Naive thymus-derived CD4-positive, alpha-beta T cell (primary cell): ENCODE measurements at regions not wholly inside any gene's neighbourhood (a gene's known extent, or its start where the extent isn't known, plus 50 kb on each side); places are given as distances from the start of the nearest gene placed in this dataset.

Experiments
- ATAC-seq: fragments of 150-1000 bp; cut with Tn5 transposase; 2 replicates; pipeline ENCODE4 v1.10.0; 2021; ENCODE audit warnings: mild to moderate bottlenecking, moderate library complexity
- CTCF ChIA-PET: fragments of 350-600 bp; sonication (Branson Sonifier 250); formaldehyde crosslinking; loops from one replicate; lab custom pipeline; 2021; ENCODE audit warnings: antibody characterized with exemption; lab: Charles Lee
- POLR2A ChIA-PET: fragments of 350-600 bp; sonication (Branson Sonifier 250); formaldehyde crosslinking; loops from one replicate; lab custom pipeline; 2021; ENCODE audit warnings: antibody characterized with exemption, inconsistent platforms; lab: Charles Lee
- DNase-seq, 9 donors: peaks; one replicate each; pipeline versions ENCODE4 v3.0.0 to v3.0.0-alpha.2; 2020 to 2022; ENCODE audit warnings: mixed read lengths in 1 of 9
- H3K27ac ChIP-seq: one replicate; pipeline ENCODE4 v1.7.0; 2013; ENCODE audit warnings: mild to moderate bottlenecking, low read depth, low read length, moderate library complexity
- H3K27me3 ChIP-seq, 2 donors: one replicate each; pipeline ENCODE4 v1.7.0; 2013; ENCODE audit warnings: low read length in 2 of 2, mild to moderate bottlenecking in 2 of 2, moderate library complexity in 2 of 2; ENCODE audit not compliant: control insufficient read depth in 2 of 2, insufficient read depth in 2 of 2
- H3K36me3 ChIP-seq, 3 experiments: 1 replicate in 2 of 3; 2 replicates in 1 of 3; pipeline ENCODE4 v1.7.0; 2013; ENCODE audit warnings: low read length in 3 of 3, mild to moderate bottlenecking in 3 of 3, moderate library complexity in 1 of 3; ENCODE audit not compliant: insufficient read depth in 3 of 3, control insufficient read depth in 2 of 3
- H3K4me1 ChIP-seq, 2 donors: one replicate each; pipeline ENCODE4 v1.7.0; 2013; ENCODE audit warnings: low read length in 2 of 2, mild to moderate bottlenecking in 2 of 2, moderate library complexity in 1 of 2; ENCODE audit not compliant: control insufficient read depth in 2 of 2, insufficient read depth in 2 of 2
- H3K4me3 ChIP-seq: 2 replicates; pipeline ENCODE4 v1.7.0; 2013; ENCODE audit warnings: mild to moderate bottlenecking, low read length
- H3K9me3 ChIP-seq, 3 experiments: 1 replicate in 2 of 3; 2 replicates in 1 of 3; pipeline ENCODE4 v1.7.0; 2013; ENCODE audit warnings: low read length in 3 of 3; ENCODE audit not compliant: control insufficient read depth in 2 of 3
- H3K27ac Mint-ChIP-seq, 9 donors: one replicate each; pipeline ENCODE4 v1.8.0; 2020 to 2022; ENCODE audit warnings: mixed read lengths in 9 of 9, mild to moderate bottlenecking in 8 of 9, moderate library complexity in 5 of 9, inconsistent platforms in 2 of 9
- H3K27me3 Mint-ChIP-seq, 5 donors: one replicate each; pipeline ENCODE4 v1.8.0; 2021 to 2022; ENCODE audit warnings: mixed read lengths in 5 of 5, mild to moderate bottlenecking in 1 of 5
- H3K36me3 Mint-ChIP-seq, 5 donors: one replicate each; pipeline ENCODE4 v1.8.0; 2020 to 2022; ENCODE audit warnings: mixed read lengths in 5 of 5, mild to moderate bottlenecking in 3 of 5, inconsistent platforms in 1 of 5
- H3K4me1 Mint-ChIP-seq, 7 donors: one replicate each; pipeline ENCODE4 v1.8.0; 2020 to 2022; ENCODE audit warnings: mixed read lengths in 7 of 7, mild to moderate bottlenecking in 3 of 7, inconsistent platforms in 1 of 7
- H3K4me3 Mint-ChIP-seq, 10 donors: one replicate each; pipeline ENCODE4 v1.8.0; 2020 to 2022; ENCODE audit warnings: mild to moderate bottlenecking in 10 of 10, mixed read lengths in 10 of 10, moderate library complexity in 6 of 10, inconsistent platforms in 2 of 10
- H3K9me3 Mint-ChIP-seq, 11 donors: one replicate each; pipeline ENCODE4 v1.8.0; 2020 to 2022; ENCODE audit warnings: mixed read lengths in 11 of 11, mild to moderate bottlenecking in 4 of 11, inconsistent platforms in 1 of 11, moderate library complexity in 1 of 11
- intact Hi-C, 2 donors: fragments of 100-400 bp; cut with micrococcal nuclease; formaldehyde crosslinking; loops; one replicate each; pipeline ENCODE4 v1.15.1; 2023

- POLR2A ChIA-PET = no interaction called here
- DNase-seq (no peak), ATAC-seq (no peak)
- no peaks in the 10 kb centered on the region for H3K27me3 ChIP-seq
- H3K4me1 Mint-ChIP-seq = no peaks in the 10 kb centered on the region
- H3K36me3 Mint-ChIP-seq = no peaks in the 10 kb centered on the region
- no peaks in the 10 kb centered on the region for H3K36me3 ChIP-seq
- peaks cover 0 to 10% (median 4%) of the 10 kb centered on the region in 5 donors for H3K27me3 Mint-ChIP-seq
- H3K4me3 Mint-ChIP-seq = no peak overlapping the region
- peaks cover 0 to 8% (median 0%) of the 10 kb centered on the region in 11 donors for H3K9me3 Mint-ChIP-seq
- CTCF ChIA-PET = no interaction called here
- intact Hi-C loops = no loop called here
- no peaks in the 10 kb centered on the region for H3K4me1 ChIP-seq
- no peak overlapping the region for H3K27ac Mint-ChIP-seq
- no peak overlapping the region for H3K27ac ChIP-seq
- H3K4me3 ChIP-seq = no peak overlapping the region
- H3K9me3 ChIP-seq = no peaks in the 10 kb centered on the region
Measured at GRCh38 chr10:121024905-121025584, 173.9 kb downstream of the WDR11 start.

DNA sequence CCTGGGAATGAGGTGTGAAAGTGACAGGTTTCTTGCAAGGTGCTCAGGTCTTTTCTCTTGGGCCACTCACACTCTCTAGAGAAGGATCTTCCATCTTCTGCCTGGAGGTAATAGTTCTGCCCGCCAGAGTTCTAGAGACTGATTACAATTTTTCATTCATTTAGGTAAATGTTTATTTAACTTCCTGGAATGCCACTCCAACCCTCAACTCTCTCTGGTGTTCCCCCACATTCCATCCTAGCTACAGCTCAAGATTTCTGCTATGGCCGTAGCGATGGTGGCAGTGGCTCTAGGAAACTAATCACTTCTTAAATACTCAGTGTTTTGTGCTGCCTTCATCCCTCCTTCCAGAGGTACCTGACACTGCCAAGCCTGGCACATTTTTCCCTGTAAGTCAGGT is 174.6 kb downstream of the WDR11 start:
- DNase-seq (no peak), ATAC-seq (no peak)
- intact Hi-C loops = no loop called here
- H3K4me1 ChIP-seq = no peaks in the 10 kb centered on the region
- Mint-ChIP-seq H3K4me1 (no peaks in the 10 kb centered on the region), H3K4me3 (no peak overlapping the region), H3K27me3 (peaks cover 0 to 10% (median 4%) of the 10 kb centered on the region in 5 donors), H3K9me3 (peaks cover 0 to 8% (median 0%) of the 10 kb centered on the region in 11 donors), H3K36me3 (no peaks in the 10 kb centered on the region), H3K27ac (no peak overlapping the region)
- no peak overlapping the region for H3K27ac ChIP-seq
- H3K9me3 ChIP-seq = no peaks in the 10 kb centered on the region
- H3K27me3 ChIP-seq = no peaks in the 10 kb centered on the region
- ChIA-PET CTCF (no interaction called here), POLR2A (no interaction called here)
- no peaks in the 10 kb centered on the region for H3K36me3 ChIP-seq
- no peak overlapping the region for H3K4me3 ChIP-seq

GRCh38 chr10:121027371-121027770 is 176.2 kb downstream of the WDR11 start:
- no peaks in the 10 kb centered on the region for H3K4me1 Mint-ChIP-seq
- POLR2A ChIA-PET = no interaction called here

DNA sequence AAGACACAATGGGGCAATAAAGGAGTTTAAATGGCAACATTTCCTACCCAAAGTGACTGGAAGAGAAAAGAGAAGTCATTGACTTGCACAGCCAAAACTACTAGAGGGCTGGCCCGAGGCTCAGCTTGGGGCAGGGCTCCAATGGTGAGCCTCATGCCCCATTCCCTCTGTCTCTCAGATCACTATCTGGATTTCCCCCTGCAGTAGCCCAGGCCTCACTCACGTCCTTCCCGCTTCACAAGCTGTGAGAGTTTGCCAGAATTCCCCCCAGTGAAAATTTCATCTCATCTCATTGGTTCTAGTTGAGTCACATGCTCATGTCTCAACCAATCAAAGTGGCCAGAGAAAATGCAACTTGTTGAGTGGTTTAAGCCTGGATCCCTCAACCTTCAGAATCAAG is 181.3 kb downstream of the WDR11 start:
- intact Hi-C loops = no loop called here
- peaks cover 0 to 14% (median 4%) of the 10 kb centered on the region in 5 donors for H3K27me3 Mint-ChIP-seq
- DNase-seq = no peak
- POLR2A ChIA-PET = no interaction called here
- CTCF ChIA-PET = no interaction called here
- no peak overlapping the region for H3K27ac Mint-ChIP-seq
- H3K9me3 ChIP-seq = no peaks in the 10 kb centered on the region
- no peak for ATAC-seq
- no peaks in the 10 kb centered on the region for H3K4me1 Mint-ChIP-seq
- H3K36me3 Mint-ChIP-seq = no peaks in the 10 kb centered on the region
- H3K4me1 ChIP-seq = no peaks in the 10 kb centered on the region
- H3K36me3 ChIP-seq = no peaks in the 10 kb centered on the region
- H3K9me3 Mint-ChIP-seq = peaks cover 0 to 7% (median 1%) of the 10 kb centered on the region in 11 donors
- H3K4me3 Mint-ChIP-seq = no peak overlapping the region
- H3K27me3 ChIP-seq = no peaks in the 10 kb centered on the region
- H3K27ac ChIP-seq = no peak overlapping the region
- no peak overlapping the region for H3K4me3 ChIP-seq

More at GRCh38 chr10:121027371-121027770, 176.2 kb downstream of the WDR11 start:
- no peaks in the 10 kb centered on the region for H3K36me3 ChIP-seq
- no peaks in the 10 kb centered on the region for H3K27me3 ChIP-seq
- no peak overlapping the region for H3K27ac ChIP-seq
- CTCF ChIA-PET = no interaction called here
- no peak overlapping the region for H3K4me3 ChIP-seq
- intact Hi-C loops = no loop called here
- H3K4me3 Mint-ChIP-seq = no peak overlapping the region
- peaks cover 0 to 10% (median 4%) of the 10 kb centered on the region in 5 donors for H3K27me3 Mint-ChIP-seq
- ATAC-seq (no peak), DNase-seq (no peak)
- no peaks in the 10 kb centered on the region for H3K36me3 Mint-ChIP-seq
- peaks cover 0 to 3% (median 0%) of the 10 kb centered on the region in 11 donors for H3K9me3 Mint-ChIP-seq
- no peaks in the 10 kb centered on the region for H3K9me3 ChIP-seq
- no peak overlapping the region for H3K27ac Mint-ChIP-seq
- H3K4me1 ChIP-seq = no peaks in the 10 kb centered on the region

DNA sequence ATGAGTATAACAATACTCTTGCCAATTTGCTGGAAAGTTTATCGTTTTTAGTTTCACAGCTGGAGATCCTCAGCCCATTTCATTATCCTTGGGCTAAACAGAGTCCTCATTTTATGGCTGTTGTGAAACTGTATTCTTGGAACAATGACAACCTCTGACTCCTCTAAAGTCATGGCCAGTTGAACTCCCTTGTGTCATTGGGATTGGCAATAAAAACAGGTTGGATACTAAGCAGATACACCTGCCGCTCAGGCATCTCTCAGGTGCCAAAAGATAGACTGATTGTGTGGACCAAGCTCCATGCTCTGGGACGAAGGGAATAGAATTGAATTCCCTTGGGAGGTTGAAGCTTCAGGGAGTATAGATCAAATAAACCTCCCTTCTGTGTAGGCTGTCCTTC is 182.2 kb downstream of the WDR11 start:
- intact Hi-C loops = no loop called here
- Histone ChIP-seq H3K27ac (no peak overlapping the region), H3K27me3 (no peaks in the 10 kb centered on the region), H3K36me3 (no peaks in the 10 kb centered on the region), H3K9me3 (no peaks in the 10 kb centered on the region), H3K4me3 (no peak overlapping the region), H3K4me1 (no peaks in the 10 kb centered on the region)
- Mint-ChIP-seq H3K27me3 (peaks cover 0 to 18% (median 0%) of the 10 kb centered on the region in 5 donors), H3K9me3 (peaks cover 0 to 7% (median 1%) of the 10 kb centered on the region in 11 donors), H3K36me3 (no peaks in the 10 kb centered on the region), H3K27ac (no peak overlapping the region), H3K4me3 (no peak overlapping the region), H3K4me1 (no peaks in the 10 kb centered on the region)
- POLR2A ChIA-PET = no interaction called here
- DNase-seq (no peak), ATAC-seq (no peak)
- CTCF ChIA-PET = no interaction called here

GRCh38 chr10:121036431-121036830 is 185.3 kb downstream of the WDR11 start:
- Mint-ChIP-seq H3K4me1 (no peaks in the 10 kb centered on the region), H3K4me3 (no peak overlapping the region), H3K9me3 (peaks cover 0 to 7% (median 2%) of the 10 kb centered on the region in 11 donors), H3K27me3 (peaks cover 0 to 18% (median 0%) of the 10 kb centered on the region in 5 donors), H3K36me3 (no peaks in the 10 kb centered on the region), H3K27ac (no peak overlapping the region)
- Histone ChIP-seq H3K27ac (no peak overlapping the region), H3K9me3 (no peaks in the 10 kb centered on the region), H3K4me1 (no peaks in the 10 kb centered on the region), H3K27me3 (no peaks in the 10 kb centered on the region), H3K4me3 (no peak overlapping the region), H3K36me3 (no peaks in the 10 kb centered on the region)
- intact Hi-C loops = no loop called here
- ATAC-seq (no peak), DNase-seq (no peak)
- POLR2A ChIA-PET = no interaction called here
- CTCF ChIA-PET = no interaction called here

GRCh38 chr10:121041499-121041898 is 190.3 kb downstream of the WDR11 start:
- Mint-ChIP-seq H3K4me3 (no peak overlapping the region), H3K9me3 (peaks cover 0 to 5% (median 0%) of the 10 kb centered on the region in 11 donors), H3K27me3 (peaks cover 0 to 10% (median 0%) of the 10 kb centered on the region in 5 donors), H3K36me3 (no peaks in the 10 kb centered on the region), H3K4me1 (no peaks in the 10 kb centered on the region), H3K27ac (no peak overlapping the region)
- no peak for ATAC-seq
- Histone ChIP-seq H3K9me3 (no peaks in the 10 kb centered on the region), H3K4me1 (no peaks in the 10 kb centered on the region), H3K27ac (no peak overlapping the region), H3K4me3 (no peak overlapping the region), H3K27me3 (no peaks in the 10 kb centered on the region), H3K36me3 (no peaks in the 10 kb centered on the region)
- DNase-seq = no peak
- CTCF ChIA-PET = no interaction called here
- intact Hi-C loops = no loop called here
- POLR2A ChIA-PET = no interaction called here
